Effector CD8-positive, alpha-beta T cell (primary cell): ENCODE measurements at regions not wholly inside any gene's neighbourhood (a gene's known extent, or its start where the extent isn't known, plus 50 kb on each side); places are given as distances from the start of the nearest gene placed in this dataset.
"Not testable (repeated sequence)": the region's sequence is repeated elsewhere in the genome, so short reads cannot be mapped to it uniquely, and the experiment has no call there.

Source experiments
- DNase-seq: peaks from one replicate; lab custom pipeline; 2025; lab: John Stamatoyannopoulos, UW

DNA sequence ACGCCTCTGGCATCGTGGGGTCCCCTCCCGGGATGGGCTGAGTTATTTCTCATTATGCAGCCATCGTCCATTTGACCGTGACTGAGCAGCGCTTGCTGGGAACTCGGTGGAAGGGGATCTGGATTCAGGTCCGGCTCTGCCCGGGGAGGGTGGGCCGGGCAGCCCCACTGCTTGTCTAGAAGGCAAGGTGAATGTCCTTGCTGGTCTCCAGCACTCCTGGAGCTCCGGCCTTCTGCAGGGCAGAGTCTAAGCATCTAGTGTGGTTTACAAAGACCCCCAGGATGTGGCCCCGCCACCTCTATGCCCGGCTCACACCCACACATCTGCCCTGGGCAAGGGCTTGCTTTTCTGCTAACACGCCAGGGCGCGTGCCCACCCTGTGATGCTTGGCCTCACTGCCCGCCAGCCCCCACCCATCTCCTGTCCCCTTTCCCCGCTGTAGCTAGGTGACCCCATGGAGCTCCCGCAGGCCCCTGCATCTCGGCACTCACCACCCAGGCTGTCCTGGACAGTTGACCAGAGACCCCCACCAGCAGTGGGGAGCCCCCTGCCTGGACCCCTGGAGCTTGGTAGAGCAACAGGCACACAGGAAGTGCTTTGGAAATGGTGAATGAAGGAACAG, 151.0 kb upstream of the CHST15 start:
- no peak for DNase-seq

DNA sequence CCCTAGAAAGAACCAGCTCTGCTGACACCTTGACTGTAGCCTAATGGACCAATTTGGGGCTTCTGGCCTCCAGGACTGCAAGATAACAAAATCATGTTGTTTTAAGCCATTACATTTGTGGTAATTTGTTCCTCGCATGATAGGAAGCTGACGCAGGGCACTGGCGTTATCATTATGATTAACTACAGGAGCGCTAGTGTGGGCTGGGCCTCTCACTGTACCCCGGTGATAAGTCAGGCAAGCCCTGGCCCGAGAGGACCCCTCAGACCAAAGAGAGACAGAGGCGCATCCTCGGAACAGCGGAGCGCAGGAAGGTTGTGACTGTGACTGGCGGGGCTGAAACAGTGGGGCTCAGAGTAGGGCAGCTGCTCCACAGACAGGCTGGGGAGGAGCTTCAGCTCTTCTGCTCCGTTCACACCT, 150.3 kb upstream of the CHST15 start:
- DNase-seq: no peak

DNA sequence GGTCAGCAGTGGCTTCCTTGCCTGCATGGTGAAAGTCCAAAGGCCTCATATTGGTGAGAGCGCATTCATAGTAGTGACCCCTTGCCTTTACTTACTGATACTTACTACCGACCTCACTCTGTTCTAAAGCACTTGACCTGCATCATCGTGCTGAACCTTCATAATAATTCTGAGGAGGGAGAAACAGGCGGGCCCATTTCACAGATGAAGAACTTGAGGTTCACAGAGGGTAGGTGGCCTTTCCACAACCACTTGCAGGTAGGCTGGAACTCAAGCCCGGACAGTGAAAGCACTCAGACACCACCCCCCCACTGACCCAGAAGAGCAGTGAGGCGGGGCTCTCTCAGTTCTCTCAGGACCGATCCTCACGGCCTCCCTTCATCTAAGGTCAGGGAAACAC, 149.4 kb upstream of the CHST15 start:
- no peak for DNase-seq

DNA sequence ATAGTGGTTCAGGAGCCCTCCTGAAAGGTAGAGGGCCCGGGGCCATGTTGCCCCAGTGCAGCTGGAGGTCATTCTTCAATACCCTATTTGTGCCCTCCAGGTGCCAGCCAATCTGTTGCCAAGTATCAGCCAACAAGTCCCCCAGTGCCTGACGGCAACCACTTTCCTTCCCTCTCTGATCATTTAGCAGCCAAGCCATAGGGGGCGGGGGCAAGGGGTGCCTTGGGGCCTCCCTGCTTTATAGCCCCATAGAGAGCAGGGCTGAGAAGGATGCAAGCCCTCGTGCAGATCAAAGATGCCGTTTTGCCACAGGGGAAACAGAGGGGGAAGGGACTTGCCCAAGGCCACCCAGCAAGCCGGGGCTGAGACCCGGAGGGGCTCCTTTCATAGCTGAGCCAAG, 149.0 kb upstream of the CHST15 start:
- DNase-seq: no peak

DNA sequence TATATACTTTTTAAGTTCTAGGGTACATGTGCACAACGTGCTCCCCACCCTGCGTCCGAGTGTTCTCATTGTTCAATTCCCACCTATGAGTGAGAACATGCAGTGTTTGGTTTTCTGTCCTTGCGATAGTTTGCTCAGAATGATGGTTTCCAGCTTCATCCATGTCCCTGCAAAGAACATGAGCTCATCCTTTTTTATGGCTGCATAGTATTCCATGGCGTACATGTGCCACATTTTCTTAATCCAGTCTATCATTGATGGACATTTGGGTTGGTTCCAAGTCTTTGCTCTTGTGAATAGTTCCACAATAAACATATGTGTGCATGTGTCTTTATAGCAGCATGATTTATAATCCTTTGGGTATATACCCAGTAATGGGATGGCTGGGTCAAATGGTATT, 148.1 kb upstream of the CHST15 start:
- DNase-seq: not testable (repeated sequence)

DNA sequence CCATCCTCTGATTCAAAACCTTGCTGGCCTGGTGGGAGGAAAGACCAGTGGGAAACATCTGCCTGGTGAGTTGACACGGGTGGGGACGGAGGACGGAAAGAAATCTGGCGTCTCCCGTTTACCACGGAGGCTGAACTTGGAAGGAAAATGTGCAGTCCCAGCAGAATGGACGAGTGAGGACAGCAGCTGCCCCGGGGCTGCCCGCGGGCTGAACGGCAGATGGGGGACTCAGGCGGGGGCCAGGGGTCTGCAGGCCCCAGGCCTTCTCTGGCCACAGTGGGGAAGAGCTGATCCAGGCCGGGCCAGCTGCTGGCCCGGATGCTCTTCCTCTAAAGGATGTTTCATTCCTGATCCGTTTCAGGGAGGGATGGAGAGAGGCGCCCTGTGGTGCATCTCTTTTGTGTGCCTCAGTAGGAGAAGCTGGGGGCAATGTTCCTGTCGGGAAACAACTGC, 147.5 kb upstream of the CHST15 start:
- no peak for DNase-seq

DNA sequence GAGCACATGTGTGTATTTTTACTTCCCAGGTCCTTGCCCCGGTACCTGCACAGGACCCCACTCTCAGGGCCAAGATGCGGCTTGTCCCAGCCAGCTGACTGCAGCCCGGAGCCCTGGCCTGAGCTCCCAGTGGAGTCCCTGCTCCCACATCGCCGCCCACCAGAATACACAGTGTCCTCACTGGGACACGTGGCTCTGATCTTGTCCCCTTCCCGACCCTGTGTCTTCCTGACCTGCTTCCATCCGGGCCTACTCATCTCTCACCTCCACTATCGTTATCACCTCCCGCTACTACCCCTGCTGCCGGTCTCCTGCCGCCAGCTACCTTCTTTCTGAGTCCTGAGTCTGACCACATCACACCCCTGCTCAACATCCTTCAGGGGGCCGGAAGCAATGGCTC, 146.3 kb upstream of the CHST15 start:
- no peak for DNase-seq

DNA sequence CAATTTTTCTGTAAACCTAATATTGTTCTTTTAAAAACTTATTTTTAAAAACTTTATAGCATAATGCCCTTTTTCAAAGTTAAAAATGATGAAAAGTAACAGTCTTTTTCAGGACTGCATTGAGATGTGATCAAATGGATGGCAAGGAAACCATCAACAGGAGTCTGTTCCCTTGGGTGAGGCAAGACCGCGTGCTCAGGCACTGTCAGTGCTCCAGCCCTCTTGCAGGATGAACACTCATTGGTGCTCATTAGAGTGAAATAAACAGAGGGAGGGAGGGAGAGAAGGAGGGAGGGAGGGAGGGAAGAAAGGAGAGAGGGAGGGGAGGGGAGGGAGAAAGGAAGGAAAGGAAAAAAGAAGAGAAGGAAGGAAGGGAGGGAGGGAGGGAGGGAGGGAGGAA, 145.7 kb upstream of the CHST15 start:
- no peak for DNase-seq

DNA sequence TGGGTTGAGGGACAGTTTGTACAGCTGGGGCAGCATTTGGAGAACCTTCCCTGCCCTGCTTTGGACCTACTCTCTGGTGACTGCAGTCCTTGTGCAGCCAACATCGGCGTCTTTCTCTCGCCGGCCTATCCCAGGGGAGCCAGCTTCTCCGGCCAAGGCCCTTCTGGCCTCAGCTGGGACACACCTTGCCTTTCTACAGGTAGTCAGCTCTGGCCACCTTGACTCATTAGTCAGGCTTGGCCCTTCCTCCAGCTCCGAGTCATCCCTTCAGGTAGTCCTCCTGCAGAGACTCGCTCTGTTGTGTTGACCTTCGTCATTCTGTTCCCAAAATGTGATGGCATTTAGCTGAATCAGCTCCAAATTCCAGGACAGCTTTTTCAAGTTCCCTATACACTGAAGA, 145.0 kb upstream of the CHST15 start:
- no peak for DNase-seq

DNA sequence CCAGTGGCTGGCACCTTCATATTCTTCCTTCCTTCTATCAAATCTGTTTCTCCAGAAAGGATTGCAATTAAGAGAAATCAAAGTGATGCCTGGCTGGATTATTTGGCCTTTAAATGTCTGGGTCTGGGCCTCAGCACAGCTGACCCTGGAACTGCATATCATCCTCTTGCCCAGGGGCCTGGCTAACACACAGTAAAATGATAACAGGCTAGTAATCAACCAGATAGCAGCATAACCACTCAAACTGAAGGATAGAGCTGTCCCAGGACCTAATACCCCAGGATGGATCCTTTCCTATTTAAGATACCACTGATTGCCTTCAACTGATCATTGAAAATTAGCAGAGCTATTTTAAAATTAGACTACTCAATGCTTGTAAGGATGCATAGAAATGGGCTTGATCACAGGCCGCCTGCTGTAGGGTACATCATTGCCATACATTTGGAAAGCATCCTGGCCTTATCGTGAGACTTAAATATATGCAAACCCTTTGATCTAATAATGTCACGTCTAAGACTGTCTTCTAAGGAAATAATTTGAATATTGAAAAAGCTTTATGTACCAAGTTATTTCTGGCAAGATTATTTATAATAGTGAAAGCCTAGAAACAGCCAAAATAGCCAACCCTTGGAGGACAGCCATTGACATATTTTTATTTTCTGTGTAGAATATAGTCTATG, 144.0 kb upstream of the CHST15 start:
- DNase-seq: no peak

DNA sequence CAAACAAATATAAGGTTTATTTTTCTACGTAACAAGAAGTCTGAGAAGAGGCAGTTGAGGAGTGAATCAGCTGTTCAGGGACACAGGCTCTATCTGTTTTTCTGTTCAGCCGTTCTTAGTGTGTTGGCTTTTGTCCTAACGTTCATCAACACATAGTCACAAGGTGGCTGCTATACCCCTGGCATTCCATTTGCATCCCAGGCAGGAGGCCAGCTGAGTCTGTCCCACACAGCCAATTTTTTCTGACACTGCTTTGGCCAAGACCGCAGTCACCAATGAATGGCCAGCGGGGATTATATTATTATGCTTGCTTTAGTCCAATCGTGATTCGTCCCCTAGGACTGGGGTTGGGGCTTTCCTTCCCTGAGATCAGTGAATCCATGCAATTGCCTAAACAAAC, 143.4 kb upstream of the CHST15 start:
- DNase-seq: no peak

DNA sequence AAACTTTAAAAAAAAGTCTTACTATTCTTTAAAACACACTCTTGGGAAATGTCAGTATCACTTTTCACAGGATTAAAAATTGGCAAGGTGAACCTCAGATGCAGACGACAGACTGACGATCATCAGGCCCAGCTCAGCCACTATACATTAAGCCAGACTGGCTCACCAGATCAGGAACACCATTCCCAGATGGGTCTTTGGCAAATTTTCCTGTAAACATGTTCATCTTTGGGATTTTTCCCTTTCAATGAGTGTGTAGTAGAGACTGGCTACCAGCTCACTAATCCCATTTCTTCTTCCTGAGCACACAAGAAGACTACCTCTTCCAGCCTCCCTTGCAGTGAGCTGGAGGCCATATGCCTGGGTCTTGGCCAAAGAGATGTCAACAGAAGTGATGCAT, 142.7 kb upstream of the CHST15 start:
- DNase-seq: no peak

DNA sequence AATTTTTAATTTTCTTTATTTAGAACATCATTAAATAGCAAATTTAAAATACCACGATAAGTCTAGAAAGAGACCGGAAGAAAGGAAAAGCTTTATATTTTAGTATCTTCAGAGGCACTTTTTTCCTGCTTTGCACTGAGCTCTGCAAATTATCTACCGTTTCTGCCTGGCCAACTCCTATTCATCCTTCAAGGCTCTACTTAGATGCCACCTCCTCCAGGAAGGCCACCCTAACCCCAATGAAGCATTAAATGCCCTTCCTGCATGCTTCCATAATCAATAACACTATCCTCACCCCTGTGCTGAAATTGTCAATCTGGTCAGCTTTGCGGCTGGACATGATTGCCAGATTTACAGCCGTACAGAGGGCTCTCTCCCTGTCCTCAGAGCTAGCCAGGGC, 141.8 kb upstream of the CHST15 start:
- DNase-seq: no peak

DNA sequence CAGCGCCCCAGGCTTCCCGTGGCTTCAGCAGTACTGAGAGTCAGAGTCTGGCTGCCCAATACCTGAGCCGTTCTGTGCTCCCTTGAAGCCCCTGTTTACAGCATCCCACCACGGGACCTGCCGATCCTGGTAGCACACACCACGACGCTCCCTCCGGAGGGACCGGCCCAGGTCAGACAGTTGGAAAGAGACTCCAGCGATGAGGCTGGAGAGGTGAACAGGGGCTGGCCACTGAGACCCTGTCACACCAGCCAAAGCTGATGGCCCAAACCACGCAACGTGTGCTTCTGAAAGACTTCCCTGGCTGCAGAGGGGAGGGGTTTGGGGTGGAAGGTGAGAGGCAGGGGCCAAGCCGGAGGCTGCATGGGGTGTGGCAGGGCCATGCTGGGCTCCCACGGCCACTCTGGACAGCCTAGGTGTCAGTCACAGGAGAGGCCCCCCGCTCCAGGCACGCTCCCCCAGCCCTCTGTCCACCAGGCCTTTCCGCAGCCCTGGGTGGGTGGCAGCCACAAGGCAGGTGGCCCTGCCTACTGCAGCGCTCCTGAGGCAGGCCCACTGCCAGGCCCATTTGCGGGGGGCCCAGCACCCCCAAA, 140.2 kb upstream of the CHST15 start:
- DNase-seq: no peak

DNA sequence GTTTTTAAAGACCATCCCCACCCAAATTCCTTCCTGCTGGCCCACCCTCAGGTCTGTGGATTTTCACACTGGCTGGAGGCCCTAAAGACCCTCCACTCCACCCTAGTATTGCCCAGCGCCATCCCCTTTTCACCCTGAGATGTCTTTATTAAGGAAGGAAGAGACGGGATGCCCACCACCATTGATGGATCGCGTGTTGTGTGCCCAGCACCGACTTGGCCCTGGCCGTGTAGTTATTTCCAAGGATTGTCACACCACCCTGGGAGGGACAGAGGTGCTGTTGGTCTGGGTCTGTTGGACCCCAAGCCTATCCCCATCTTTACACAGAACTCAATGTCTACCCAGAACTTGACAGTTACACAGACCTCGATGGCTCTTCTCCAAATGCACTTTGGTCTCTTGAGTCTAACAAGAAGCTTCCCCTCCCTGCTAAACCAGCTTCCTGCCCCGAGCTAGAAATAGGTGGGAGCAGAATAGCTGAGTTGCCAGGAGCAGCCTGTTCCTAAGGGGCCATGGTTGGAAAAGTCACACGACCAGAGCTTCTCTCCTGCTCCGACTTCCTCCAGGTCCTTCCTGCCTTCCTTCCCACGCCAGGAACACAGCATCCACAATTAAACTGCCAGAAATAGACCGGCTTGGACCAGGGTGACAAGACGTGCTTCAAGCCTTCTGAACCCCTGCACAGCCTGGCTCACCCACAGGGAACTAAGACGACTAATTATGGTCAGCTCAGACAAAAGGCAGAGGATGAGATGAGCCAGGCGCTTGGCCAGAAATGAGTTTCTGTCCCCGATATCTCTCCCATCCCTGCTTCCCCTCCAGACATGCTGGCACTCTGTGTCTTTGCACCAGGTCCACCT, 139.5 kb upstream of the CHST15 start:
- DNase-seq: no peak

DNA sequence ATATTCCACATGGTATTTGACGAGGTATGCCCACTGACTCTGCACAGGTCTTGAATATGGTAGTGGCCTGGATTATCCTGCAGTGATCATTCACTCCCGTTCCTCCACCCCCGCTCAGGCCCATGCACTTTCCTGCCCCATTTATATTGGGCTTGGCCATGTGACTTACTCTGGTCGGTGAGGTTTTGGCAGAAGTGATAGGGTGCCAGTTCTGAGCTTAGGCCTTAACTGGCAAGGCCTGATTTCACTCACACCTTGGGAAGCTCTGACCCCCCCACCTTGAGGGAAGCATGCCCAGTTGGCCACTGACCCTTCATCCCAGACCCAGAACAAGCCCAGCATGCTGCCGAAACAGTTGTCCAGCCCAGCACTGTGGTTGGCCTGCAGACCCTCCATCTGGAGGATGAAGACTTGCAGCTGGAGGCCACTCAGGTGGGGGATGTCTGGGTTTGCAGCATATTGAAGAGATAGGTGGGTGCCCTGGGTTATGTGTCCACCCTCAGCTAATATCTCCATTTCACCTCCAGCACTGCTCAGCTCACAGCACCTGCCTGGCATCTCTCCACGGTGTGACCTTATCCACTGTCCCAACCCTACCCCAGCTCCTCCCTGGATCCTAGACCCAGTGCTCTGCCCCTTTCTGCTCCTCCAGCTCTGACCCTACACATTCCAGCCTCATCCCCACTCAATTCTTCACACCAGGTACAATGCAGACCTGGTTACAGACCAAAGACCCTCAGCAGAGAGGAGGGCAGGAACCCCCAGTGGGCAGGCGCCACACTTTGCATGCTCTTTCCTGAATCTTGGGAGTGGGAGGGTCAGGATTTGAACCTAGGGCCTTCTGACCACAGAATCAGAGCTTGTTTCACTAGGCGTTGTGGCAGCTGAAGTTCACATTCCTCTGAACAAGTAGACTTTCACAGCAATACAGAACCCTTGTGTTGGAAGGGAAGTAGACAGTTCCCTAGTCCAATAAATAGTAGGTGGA, 138.1 kb upstream of the CHST15 start:
- peak; percentile 27 for DNase-seq

DNA sequence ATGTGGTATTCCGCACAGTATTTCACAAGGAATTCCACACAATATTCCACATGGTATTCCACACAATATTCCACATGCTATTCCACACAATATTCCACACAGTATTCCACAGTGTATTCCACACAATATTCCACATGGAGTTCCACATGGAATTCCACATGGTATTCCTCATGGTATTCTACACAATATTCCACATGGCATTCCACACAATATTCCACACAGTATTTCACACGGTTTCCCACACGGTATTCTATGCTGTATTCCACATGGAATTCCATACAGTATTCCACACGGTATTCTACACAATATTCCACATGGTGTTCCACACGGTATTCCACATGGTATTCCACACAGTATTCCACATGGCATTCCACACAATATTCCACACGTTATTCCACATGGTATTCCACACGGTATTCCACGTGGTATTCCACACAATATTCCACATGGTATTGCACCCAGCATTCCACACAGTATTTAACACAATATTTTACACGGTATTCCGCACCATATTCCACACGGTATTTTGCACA, 137.3 kb upstream of the CHST15 start:
- DNase-seq: no peak

DNA sequence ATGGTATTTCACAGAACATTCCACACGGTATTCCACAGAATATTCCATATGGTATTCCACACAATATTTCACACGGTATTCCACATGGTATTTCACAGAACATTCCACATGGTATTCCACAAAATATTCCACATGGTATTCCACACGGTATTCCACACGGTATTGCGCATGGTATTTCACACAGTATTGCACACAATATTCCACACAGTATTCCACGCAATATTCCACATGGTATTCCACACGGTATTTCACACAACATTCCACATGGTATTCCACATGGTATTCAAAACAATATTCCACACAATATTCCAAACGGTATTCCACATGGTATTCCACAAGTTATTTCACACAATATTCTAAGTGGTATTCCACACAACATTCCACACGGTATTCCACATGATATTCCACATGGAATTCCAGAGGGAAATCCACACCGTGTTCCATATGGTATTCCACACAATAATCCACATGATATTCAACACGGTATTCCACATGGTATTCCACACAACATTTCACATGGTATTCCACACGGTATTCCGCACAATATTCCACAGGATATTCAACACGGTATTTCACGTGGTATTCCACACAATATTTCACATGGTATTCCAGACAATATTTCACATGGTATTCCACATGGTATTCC, 136.7 kb upstream of the CHST15 start:
- no peak for DNase-seq

DNA sequence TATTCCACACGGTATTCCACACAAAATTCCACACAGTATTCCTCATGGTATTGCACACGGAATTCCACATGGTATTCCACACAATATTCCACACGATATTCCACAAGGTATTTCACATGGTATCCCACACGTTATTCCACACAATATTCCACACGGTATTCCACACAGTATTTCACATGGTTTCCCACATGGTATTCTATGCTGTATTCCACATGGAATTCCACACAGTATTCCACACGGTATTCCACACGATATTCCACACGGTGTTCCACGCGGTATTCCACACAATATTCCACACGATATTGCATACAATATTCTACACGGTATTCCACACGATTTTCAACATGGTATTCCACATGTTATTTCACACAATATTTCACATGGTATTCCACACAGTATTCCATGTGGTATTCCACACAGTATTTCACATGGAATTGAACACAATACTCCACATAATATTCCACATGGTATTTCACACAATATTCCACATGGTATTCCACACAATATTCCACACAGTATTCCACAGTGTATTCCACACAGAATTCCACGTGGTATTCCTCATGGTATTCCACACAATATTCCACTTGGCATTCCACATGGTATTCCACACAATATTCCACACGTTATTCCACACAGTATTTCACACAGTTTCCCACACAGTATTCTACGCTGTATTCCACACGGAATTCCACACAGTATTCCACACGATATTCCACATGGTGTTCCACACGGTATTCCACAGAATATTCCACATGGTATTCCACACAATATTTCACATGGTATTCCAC, 136.0 kb upstream of the CHST15 start:
- no peak for DNase-seq

DNA sequence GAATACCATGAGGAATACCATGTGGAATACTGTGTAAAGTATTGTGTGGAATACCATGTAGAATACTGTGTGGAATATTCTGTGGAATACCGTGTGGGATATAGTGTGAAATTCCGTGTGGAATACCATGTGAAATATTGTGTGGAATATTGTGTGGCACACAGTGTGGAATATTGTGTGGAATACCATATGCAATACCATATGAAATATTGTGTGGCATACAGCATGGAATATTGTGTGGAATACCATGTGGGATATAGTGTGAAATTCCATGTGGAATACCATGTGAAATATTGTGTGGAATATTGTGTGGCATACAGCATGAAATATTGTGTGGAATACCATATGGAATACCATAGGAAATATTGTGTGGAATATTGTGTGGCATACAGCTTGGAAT, 135.1 kb upstream of the CHST15 start:
- DNase-seq: no peak
